ENCODE measurements at regions not wholly inside any gene's neighbourhood (a gene's known extent, or its start where the extent isn't known, plus 50 kb on each side); places are given as distances from the start of the nearest gene placed in this dataset.

GRCh38 chr13:34412295-34412694 is 529.8 kb upstream of the NBEA start:
- H3K27me3 ChIP-seq: no peaks in the 10 kb centered on the region

GRCh38 chr13:34412817-34413375 is 529.2 kb upstream of the NBEA start:
- Histone ChIP-seq H3K27ac (no peak overlapping the region), H3K9me3 (no peaks in the 10 kb centered on the region), H3K4me3 (no peak overlapping the region), H3K36me3 (no peaks in the 10 kb centered on the region), H3K27me3 (no peaks in the 10 kb centered on the region), H3K4me1 (peaks cover 0 to 9% (median 0%) of the 10 kb centered on the region in 3 donors)
- 80 to 93% methylated on average over 1 to 2 of the region's 2 CpGs for WGBS, 2 donors (ENCODE audit: low coverage in 1 of 2)
- TF ChIP-seq POLR2A (IDR thresholded peaks at IDR 0.05): no peak
- no peak for TF ChIP-seq CTCF (IDR thresholded peaks at IDR 0.05)
- TF ChIP-seq POLR2AphosphoS5 (IDR thresholded peaks at IDR 0.05): no peak
- TF ChIP-seq EP300 (IDR thresholded peaks at IDR 0.05): no peak
- no peak for ATAC-seq

More at GRCh38 chr13:34412295-34412694, 529.8 kb upstream of the NBEA start:
- Histone ChIP-seq H3K27ac (no peak overlapping the region), H3K36me3 (no peaks in the 10 kb centered on the region), H3K4me3 (no peak overlapping the region), H3K9me3 (no peaks in the 10 kb centered on the region), H3K4me1 (peaks cover 0 to 9% (median 0%) of the 10 kb centered on the region in 3 donors)
- TF ChIP-seq POLR2AphosphoS5 (IDR thresholded peaks at IDR 0.05): no peak
- no peak for ATAC-seq

GRCh38 chr13:34413538-34414210 is 528.4 kb upstream of the NBEA start:
- 57 to 100% methylated on average over 1 of the region's 1 CpG for WGBS, 2 donors (ENCODE audit: low coverage in 1 of 2)
- no peak overlapping the region for H3K27ac ChIP-seq
- H3K4me3 ChIP-seq: no peak overlapping the region
- H3K36me3 ChIP-seq: no peaks in the 10 kb centered on the region
- H3K9me3 ChIP-seq: no peaks in the 10 kb centered on the region
- no peaks in the 10 kb centered on the region for H3K27me3 ChIP-seq
- ATAC-seq: no peak
- peaks cover 0 to 9% (median 0%) of the 10 kb centered on the region in 3 donors for H3K4me1 ChIP-seq
- TF ChIP-seq EP300 (IDR thresholded peaks at IDR 0.05) (no peak), POLR2AphosphoS5 (IDR thresholded peaks at IDR 0.05) (no peak), POLR2A (IDR thresholded peaks at IDR 0.05) (no peak), CTCF (IDR thresholded peaks at IDR 0.05) (no peak)

GRCh38 chr13:34414616-34415015 is 527.5 kb upstream of the NBEA start:
- Histone ChIP-seq H3K4me1 (peaks cover 0 to 9% (median 0%) of the 10 kb centered on the region in 3 donors), H3K27me3 (no peaks in the 10 kb centered on the region), H3K27ac (no peak overlapping the region), H3K4me3 (no peak overlapping the region), H3K36me3 (no peaks in the 10 kb centered on the region), H3K9me3 (no peaks in the 10 kb centered on the region)
- no peak for ATAC-seq
- TF ChIP-seq POLR2A (IDR thresholded peaks at IDR 0.05): no peak
- TF ChIP-seq EP300 (IDR thresholded peaks at IDR 0.05): no peak
- no peak for TF ChIP-seq CTCF (IDR thresholded peaks at IDR 0.05)
- TF ChIP-seq POLR2AphosphoS5 (IDR thresholded peaks at IDR 0.05): no peak
- 80 to 84% methylated on average over 1 to 2 of the region's 4 CpGs for WGBS, 2 donors (ENCODE audit: low coverage in 1 of 2)

- no peak for TF ChIP-seq EP300 (IDR thresholded peaks at IDR 0.05)
- no peak for TF ChIP-seq POLR2A (IDR thresholded peaks at IDR 0.05)
- TF ChIP-seq POLR2AphosphoS5 (IDR thresholded peaks at IDR 0.05): no peak
- no peak for TF ChIP-seq CTCF (IDR thresholded peaks at IDR 0.05)
- peak; percentile 85 for ATAC-seq
- Histone ChIP-seq H3K27me3 (no peaks in the 10 kb centered on the region), H3K9me3 (no peaks in the 10 kb centered on the region), H3K27ac (no peak overlapping the region), H3K4me3 (no peak overlapping the region), H3K36me3 (no peaks in the 10 kb centered on the region), H3K4me1 (peaks cover 0 to 5% (median 0%) of the 10 kb centered on the region in 3 donors)
- 14 to 81% methylated on average over 4 of the region's 5 CpGs for WGBS, 2 donors (ENCODE audit: low coverage in 1 of 2)
These were observed 525.1 kb upstream of the NBEA start for GRCh38 chr13:34416971-34417380.

Data from gastroesophageal sphincter (tissue), 4 donors.